H1 (cell line): ENCODE measurements at regions not wholly inside any gene's neighbourhood (a gene's known extent, or its start where the extent isn't known, plus 50 kb on each side); places are given as distances from the start of the nearest gene placed in this dataset.

Experiments
- CTCF ChIA-PET: fragments of 300-600 bp; sonication (Branson Sonifier 250); formaldehyde crosslinking; loops from one replicate; lab custom pipeline; 2021; ENCODE audit not compliant: partially characterized antibody; lab: Charles Lee
- POLR2A ChIA-PET: fragments of 300-600 bp; sonication (Branson Sonifier 250); formaldehyde crosslinking; loops from one replicate; lab custom pipeline; 2021; ENCODE audit warnings: inconsistent platforms; ENCODE audit not compliant: partially characterized antibody; lab: Charles Lee
- DNase-seq, 2 experiments: peaks; one replicate each; pipeline versions ENCODE4 v3.0.0 to v3.0.0-alpha.2; 2010 to 2022; ENCODE audit warnings: low spot score in 2 of 2, low read depth in 1 of 2, mixed read lengths in 1 of 2
- FAIRE-seq: peaks from 2 replicates; lab custom pipeline; 2011; peaks lifted over from hg19 to GRCh38; lab: Jason Lieb, UNC
- H2AFZ ChIP-seq: 2 replicates; pipeline ENCODE4 v1.8.1; 2012; ENCODE audit warnings: low read length, inconsistent platforms
- H2AK5ac ChIP-seq: 2 replicates; pipeline ENCODE4 v1.6.1; 2013; ENCODE audit warnings: low read depth, low read length
- H2BK120ac ChIP-seq: replicated peaks from 2 replicates; pipeline ENCODE3; 2013; ENCODE audit warnings: low read depth, low read length, inconsistent platforms
- H2BK12ac ChIP-seq: 2 replicates; pipeline ENCODE4 v1.6.1; 2013; ENCODE audit warnings: low read depth, low read length
- H2BK15ac ChIP-seq: 2 replicates; pipeline ENCODE4 v1.6.1; 2013; ENCODE audit warnings: low read length
- H2BK20ac ChIP-seq: 2 replicates; pipeline ENCODE4 v1.6.1; 2013; ENCODE audit warnings: low read length
- H2BK5ac ChIP-seq: 2 replicates; pipeline ENCODE4 v1.6.1; 2013; ENCODE audit warnings: low read depth, low read length
- H3K14ac ChIP-seq: 2 replicates; pipeline ENCODE4 v1.6.1; 2013; ENCODE audit warnings: inconsistent platforms; ENCODE audit not compliant: insufficient read length
- H3K18ac ChIP-seq: 2 replicates; pipeline ENCODE4 v1.6.1; 2013; ENCODE audit warnings: low read length; ENCODE audit errors: extremely low read depth
- H3K23ac ChIP-seq: 2 replicates; pipeline ENCODE4 v1.6.1; 2013; ENCODE audit warnings: inconsistent platforms; ENCODE audit not compliant: insufficient read length
- H3K23me2 ChIP-seq: 2 replicates; pipeline ENCODE4 v1.6.1; 2013; ENCODE audit warnings: low read depth, low read length
- H3K27ac ChIP-seq: 2 replicates; pipeline ENCODE4 v1.6.1; 2011; ENCODE audit warnings: low read depth, low read length, inconsistent platforms
- H3K27me3 ChIP-seq, 4 experiments: replicated peaks in 1 of 4; 1 replicate in 1 of 4; 2 replicates in 3 of 4; pipeline versions ENCODE4 v1.6.1 to v1.8.1; 2011 to 2013; ENCODE audit warnings: low read length in 3 of 4, mild to moderate bottlenecking in 3 of 4, inconsistent platforms in 2 of 4, mixed read lengths in 2 of 4, moderate library complexity in 1 of 4; ENCODE audit not compliant: control insufficient read depth in 3 of 4, insufficient read depth in 3 of 4; ENCODE audit errors: extremely low read depth in 1 of 4
- H3K36me3 ChIP-seq, 4 experiments: 2 replicates each; pipeline versions ENCODE4 v1.6.1 to v1.8.1; 2011 to 2013; ENCODE audit warnings: mild to moderate bottlenecking in 4 of 4, low read length in 3 of 4, moderate library complexity in 2 of 4, control low read depth in 1 of 4, inconsistent platforms in 1 of 4; ENCODE audit not compliant: insufficient read depth in 4 of 4, control insufficient read depth in 2 of 4
- H3K4ac ChIP-seq: replicated peaks from 2 replicates; pipeline ENCODE3; 2013; ENCODE audit warnings: low read length, low read depth, mixed read lengths, inconsistent platforms; ENCODE audit not compliant: insufficient read length
- H3K4me1 ChIP-seq, 4 experiments: replicated peaks in 1 of 4; 1 replicate in 1 of 4; 2 replicates in 3 of 4; pipeline versions ENCODE4 v1.6.1 to v1.8.1; 2011 to 2013; ENCODE audit warnings: low read length in 3 of 4, inconsistent platforms in 2 of 4, mixed read lengths in 1 of 4; ENCODE audit not compliant: insufficient read depth in 4 of 4, control insufficient read depth in 3 of 4
- H3K4me2 ChIP-seq, 2 experiments: 2 replicates each; pipeline versions ENCODE4 v1.6.1 to v1.8.1; 2011 to 2013; ENCODE audit warnings: low read depth in 2 of 2, low read length in 2 of 2, control low read depth in 1 of 2, inconsistent platforms in 1 of 2, mild to moderate bottlenecking in 1 of 2; ENCODE audit not compliant: insufficient read depth in 1 of 2
- H3K4me3 ChIP-seq, 4 experiments: fragments of 200-600, 300-600 bp in 1 of 4; sonication (generic), shearing (Covaris generic), sonication (Bioruptor Twin) in 1 of 4; 2 replicates each; pipeline versions ENCODE4 v1.5.1 to v1.8.1; 2011 to 2016; ENCODE audit warnings: low read length in 4 of 4, low read depth in 3 of 4, control low read depth in 2 of 4, inconsistent platforms in 2 of 4, mild to moderate bottlenecking in 2 of 4, mixed read lengths in 1 of 4, moderate library complexity in 1 of 4; ENCODE audit not compliant: insufficient read depth in 2 of 4; ENCODE audit errors: extremely low read depth in 1 of 4
- H3K56ac ChIP-seq: replicated peaks from 2 replicates; pipeline ENCODE3; 2013; ENCODE audit warnings: low read depth, mild to moderate bottlenecking, mixed read lengths, low read length, inconsistent platforms; ENCODE audit not compliant: insufficient read length
- H3K79me1 ChIP-seq: 2 replicates; pipeline ENCODE4 v1.6.1; 2013; ENCODE audit warnings: low read depth, low read length, control low read depth
- H3K79me2 ChIP-seq, 2 experiments: 2 replicates each; pipeline versions ENCODE4 v1.6.1 to v1.8.1; 2012 to 2013; ENCODE audit warnings: low read length in 2 of 2, mild to moderate bottlenecking in 2 of 2, inconsistent platforms in 1 of 2; ENCODE audit not compliant: insufficient read depth in 2 of 2, control insufficient read depth in 1 of 2
- H3K9ac ChIP-seq, 4 experiments: replicated peaks in 1 of 4; 1 replicate in 1 of 4; 2 replicates in 3 of 4; pipeline versions ENCODE4 v1.6.1 to v1.8.1; 2011 to 2013; ENCODE audit warnings: low read depth in 3 of 4, low read length in 3 of 4, control low read depth in 2 of 4, mild to moderate bottlenecking in 2 of 4, moderate library complexity in 2 of 4, inconsistent platforms in 1 of 4; ENCODE audit errors: extremely low read depth in 1 of 4
- H3K9me3 ChIP-seq, 2 experiments: 2 replicates each; pipeline versions ENCODE4 v1.6.1 to v1.8.1; 2012 to 2013; ENCODE audit warnings: mild to moderate bottlenecking in 2 of 2, moderate library complexity in 2 of 2, control low read depth in 1 of 2, inconsistent platforms in 1 of 2, low read depth in 1 of 2, low read length in 1 of 2, mixed read lengths in 1 of 2; ENCODE audit not compliant: insufficient read depth in 2 of 2
- H4K20me1 ChIP-seq, 2 experiments: replicated peaks in 1 of 2; 2 replicates each; pipeline versions ENCODE3 to v1.8.1; 2011 to 2013; ENCODE audit warnings: inconsistent platforms in 2 of 2, low read length in 2 of 2, mild to moderate bottlenecking in 1 of 2; ENCODE audit not compliant: insufficient read depth in 2 of 2, control insufficient read depth in 1 of 2
- H4K5ac ChIP-seq: 2 replicates; pipeline ENCODE4 v1.6.1; 2013; ENCODE audit warnings: low read length, low read depth, mixed read lengths, inconsistent platforms; ENCODE audit not compliant: insufficient read length
- H4K8ac ChIP-seq: 2 replicates; pipeline ENCODE4 v1.8.0; 2013; ENCODE audit warnings: mild to moderate bottlenecking, moderate library complexity, low read length, inconsistent platforms; ENCODE audit not compliant: insufficient read depth; ENCODE audit errors: extremely low read depth
- H4K91ac ChIP-seq: replicated peaks from 2 replicates; pipeline ENCODE3; 2013; ENCODE audit warnings: low read length, mixed read lengths, inconsistent platforms; ENCODE audit not compliant: insufficient read length
- BRCA1 ChIP-seq: IDR thresholded peaks from 2 replicates; pipeline ENCODE4 v1.6.1; 2012; ENCODE audit warnings: low read depth, low read length, improper control_type of control experiment
- CBX5 ChIP-seq: fragments of 300-800, 300-1000 bp; sonication (generic); IDR thresholded peaks from 2 replicates; pipeline ENCODE4 v1.7.1; 2016; ENCODE audit warnings: antibody characterized with exemption, low read length, low read depth
- EZH2 ChIP-seq: fragments of 200-600 bp; sonication (generic); IDR thresholded peaks from 2 replicates; pipeline ENCODE4 v1.7.1; 2012; ENCODE audit warnings: low read depth, mild to moderate bottlenecking, moderate library complexity, low read length, inconsistent platforms; ENCODE audit not compliant: severe bottlenecking
- GABPA ChIP-seq: IDR thresholded peaks from 2 replicates; pipeline ENCODE4 v1.6.1; 2011; ENCODE audit warnings: mild to moderate bottlenecking, low read length, moderate library complexity, borderline replicate concordance; ENCODE audit not compliant: insufficient read depth
- MAFK ChIP-seq: IDR thresholded peaks from 2 replicates; pipeline ENCODE4 v1.6.1; 2012; ENCODE audit warnings: low read depth, mild to moderate bottlenecking, improper control_type of control experiment, low read length
- RAD21 ChIP-seq, 2 experiments: IDR thresholded peaks in 1 of 2; conservative IDR thresholded peaks in 1 of 2; 2 replicates each; pipeline ENCODE4 v1.6.1; 2011; ENCODE audit warnings: low read depth in 2 of 2, low read length in 2 of 2, improper control_type of control experiment in 1 of 2, inconsistent platforms in 1 of 2, mild to moderate bottlenecking in 1 of 2, moderate library complexity in 1 of 2
- SP1 ChIP-seq: IDR thresholded peaks from 2 replicates; pipeline ENCODE4 v1.6.1; 2011; ENCODE audit warnings: low read depth, low read length
- SP4 ChIP-seq: IDR thresholded peaks from 2 replicates; pipeline ENCODE4 v1.6.1; 2012; ENCODE audit warnings: low read length, inconsistent platforms
- SRF ChIP-seq: IDR thresholded peaks from 2 replicates; pipeline ENCODE4 v1.6.1; 2011; ENCODE audit warnings: mild to moderate bottlenecking, low read depth, low read length, moderate library complexity
- SUZ12 ChIP-seq: fragments of 200-600 bp; sonication (generic); IDR thresholded peaks from 2 replicates; pipeline ENCODE4 v1.6.1; 2012; ENCODE audit warnings: mild to moderate bottlenecking, inconsistent platforms, low read length, moderate library complexity, mixed read lengths
- TAF1 ChIP-seq: IDR thresholded peaks from 2 replicates; pipeline ENCODE4 v1.6.1; 2011; ENCODE audit warnings: mild to moderate bottlenecking, low read depth, low read length
- TAF7 ChIP-seq: optimal IDR thresholded peaks from 2 replicates; pipeline ENCODE3; 2011; ENCODE audit warnings: low read depth, mild to moderate bottlenecking, inconsistent platforms, low read length, moderate library complexity, borderline replicate concordance
- WGBS, 2 experiments: shearing (Covaris generic) in 1 of 2; methylation state at CpG; one replicate each; pipeline versions ENCODE4 v1.1.6 to v1.1.7; 2013 to 2015; ENCODE audit warnings: low lambda C conversion rate in 2 of 2, mixed read lengths in 2 of 2, inconsistent platforms in 1 of 2, low coverage in 1 of 2, missing lambda C conversion rate in 1 of 2; ENCODE audit not compliant: insufficient replicate concordance in 2 of 2, insufficient coverage in 1 of 2, insufficient read length in 1 of 2; ENCODE audit errors: extremely low coverage in 1 of 2, missing lambda C conversion rate in 1 of 2; 5-methylcytosine and 5-hydroxymethylcytosine counted together
- TF ChIP-seq, protein P1 (sequence below): IDR thresholded peaks from 2 replicates; pipeline ENCODE4 v1.6.1; 2012; ENCODE audit warnings: low read length, inconsistent platforms

- H3K4me1 ChIP-seq: no peaks in the 10 kb centered on the region
- no peaks in the 10 kb centered on the region for H3K79me2 ChIP-seq
- H3K79me1 ChIP-seq: no peaks in the 10 kb centered on the region
- H3K14ac ChIP-seq: no peak overlapping the region
- H2BK120ac ChIP-seq: no peak overlapping the region
- no peak for FAIRE-seq
- H4K8ac ChIP-seq: no peak overlapping the region
- no peak overlapping the region for H2AFZ ChIP-seq
- H4K91ac ChIP-seq: no peak overlapping the region
- no peak overlapping the region for H2BK20ac ChIP-seq
- no peak overlapping the region for H4K5ac ChIP-seq
- no peak overlapping the region for H2AK5ac ChIP-seq
- ChIA-PET POLR2A (no interaction called here), CTCF (no interaction called here)
- no peak overlapping the region for H3K9ac ChIP-seq
- H3K18ac ChIP-seq: no peak overlapping the region
- no peak overlapping the region for H3K23ac ChIP-seq
- DNase-seq: no peak
- no peaks in the 10 kb centered on the region for H3K23me2 ChIP-seq
- no peak overlapping the region for H3K4me3 ChIP-seq
- no peaks in the 10 kb centered on the region for H4K20me1 ChIP-seq
- H2BK12ac ChIP-seq: no peak overlapping the region
- H3K56ac ChIP-seq: no peak overlapping the region
- no peak overlapping the region for H3K27ac ChIP-seq
- H2BK15ac ChIP-seq: no peak overlapping the region
- WGBS, 2 experiments: 91% methylated on average over 2 of the region's 2 CpGs; no CpG with 5 or more reads in 1 of the 2 experiments
- no peak overlapping the region for H2BK5ac ChIP-seq
- H3K9me3 ChIP-seq: no peaks in the 10 kb centered on the region
- TF ChIP-seq EZH2 (no peak), MAFK (no peak), TAF7 (no peak), SRF (no peak), BRCA1 (no peak), SUZ12 (no peak), CBX5 (no peak), RAD21 (IDR thresholded peaks at IDR 0.05 in 1 of 2, conservative IDR thresholded peaks at IDR 0.05 in 1 of 2; ENCODE audit: low read depth in 2 of 2, low read length in 2 of 2) (no peak), GABPA (no peak), TAF1 (no peak), SP4 (no peak), SP1 (no peak)
- TF ChIP-seq, protein P1, sequence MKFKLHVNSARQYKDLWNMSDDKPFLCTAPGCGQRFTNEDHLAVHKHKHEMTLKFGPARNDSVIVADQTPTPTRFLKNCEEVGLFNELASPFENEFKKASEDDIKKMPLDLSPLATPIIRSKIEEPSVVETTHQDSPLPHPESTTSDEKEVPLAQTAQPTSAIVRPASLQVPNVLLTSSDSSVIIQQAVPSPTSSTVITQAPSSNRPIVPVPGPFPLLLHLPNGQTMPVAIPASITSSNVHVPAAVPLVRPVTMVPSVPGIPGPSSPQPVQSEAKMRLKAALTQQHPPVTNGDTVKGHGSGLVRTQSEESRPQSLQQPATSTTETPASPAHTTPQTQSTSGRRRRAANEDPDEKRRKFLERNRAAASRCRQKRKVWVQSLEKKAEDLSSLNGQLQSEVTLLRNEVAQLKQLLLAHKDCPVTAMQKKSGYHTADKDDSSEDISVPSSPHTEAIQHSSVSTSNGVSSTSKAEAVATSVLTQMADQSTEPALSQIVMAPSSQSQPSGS: no peak
- no peak overlapping the region for H3K4ac ChIP-seq
- H3K4me2 ChIP-seq: no peak overlapping the region
- no peaks in the 10 kb centered on the region for H3K36me3 ChIP-seq
- H3K27me3 ChIP-seq: no peaks in the 10 kb centered on the region
Observed at GRCh38 chr13:63323441-63323840, 1907.8 kb upstream of the PCDH20 start.
